Right kidney (tissue), 1 donor: ENCODE measurements at regions not wholly inside any gene's neighbourhood (a gene's known extent, or its start where the extent isn't known, plus 50 kb on each side); places are given as distances from the start of the nearest gene placed in this dataset.

Source experiments
- DNase-seq: peaks from one replicate; pipeline ENCODE4 v3.0.0-alpha.2; 2016

- no peak for DNase-seq
Measured at GRCh38 chr1:82944822-82945221, 1054.1 kb downstream of the TTLL7 start.

GRCh38 chr1:82934074-82934473, 1064.9 kb downstream of the TTLL7 start:
- no peak for DNase-seq

GRCh38 chr1:82932727-82933126, 1066.2 kb downstream of the TTLL7 start:
- DNase-seq: no peak

- DNase-seq: no peak
Measured at GRCh38 chr1:82932207-82932606, 1066.7 kb downstream of the TTLL7 start.

GRCh38 chr1:82931006-82931405, 1067.9 kb downstream of the TTLL7 start:
- DNase-seq: peak; percentile 40

- no peak for DNase-seq
Measured at GRCh38 chr1:82927753-82928152, 1071.2 kb downstream of the TTLL7 start.

- no peak for DNase-seq
Measured at GRCh38 chr1:82924666-82925065, 1074.3 kb downstream of the TTLL7 start.

GRCh38 chr1:82923931-82924330, 1075.0 kb downstream of the TTLL7 start:
- DNase-seq: no peak

- no peak for DNase-seq
Measured at GRCh38 chr1:82921759-82922158, 1077.2 kb downstream of the TTLL7 start.

GRCh38 chr1:82920418-82921248, 1078.3 kb downstream of the TTLL7 start:
- DNase-seq: no peak

- DNase-seq: no peak
Measured at GRCh38 chr1:82919837-82920236, 1079.1 kb downstream of the TTLL7 start.

GRCh38 chr1:82907313-82907712, 1091.6 kb downstream of the TTLL7 start:
- DNase-seq: no peak

- no peak for DNase-seq
Measured at GRCh38 chr1:82903626-82904025, 1095.3 kb downstream of the TTLL7 start.

- DNase-seq: no peak
Measured at GRCh38 chr1:82901561-82901960, 1097.4 kb downstream of the TTLL7 start.

GRCh38 chr1:82901118-82901517, 1097.8 kb downstream of the TTLL7 start:
- no peak for DNase-seq

- no peak for DNase-seq
Measured at GRCh38 chr1:82899017-82899416, 1098.3 kb downstream of the ADGRL2 start.

- no peak for DNase-seq
Measured at GRCh38 chr1:82897549-82897948, 1096.8 kb downstream of the ADGRL2 start.

- no peak for DNase-seq
Measured at GRCh38 chr1:82896036-82896435, 1095.3 kb downstream of the ADGRL2 start.

GRCh38 chr1:82894635-82895034, 1093.9 kb downstream of the ADGRL2 start:
- DNase-seq: no peak

- DNase-seq: no peak
Measured at GRCh38 chr1:82893712-82894470, 1093.2 kb downstream of the ADGRL2 start.

GRCh38 chr1:82880506-82880905, 1079.8 kb downstream of the ADGRL2 start:
- DNase-seq: no peak

GRCh38 chr1:82879701-82880305, 1079.1 kb downstream of the ADGRL2 start:
- peak; percentile 20 for DNase-seq

- DNase-seq: no peak
Measured at GRCh38 chr1:82875170-82875569, 1074.4 kb downstream of the ADGRL2 start.
